Cardiac fibroblast (primary cell): ENCODE measurements at regions not wholly inside any gene's neighbourhood (a gene's known extent, or its start where the extent isn't known, plus 50 kb on each side); places are given as distances from the start of the nearest gene placed in this dataset.

Experiments used
- DNase-seq, 2 donors: peaks; one replicate each; pipeline versions ENCODE4 v3.0.0 to v3.0.0-alpha.2; 2010; ENCODE audit warnings: low read depth in 2 of 2
- H3K4me3 ChIP-seq, 2 donors: replicated peaks in 1 of 2; 1 replicate in 1 of 2; 2 replicates in 1 of 2; pipeline ENCODE4 v1.5.1; 2011; ENCODE audit warnings: low read depth in 2 of 2, low read length in 2 of 2, mild to moderate bottlenecking in 2 of 2, moderate library complexity in 1 of 2
- CTCF ChIP-seq: IDR thresholded peaks from one replicate; pipeline ENCODE4 v1.5.1; 2011; ENCODE audit warnings: low read depth, mild to moderate bottlenecking, low read length, inconsistent platforms

- no peak for DNase-seq
- no peak for TF ChIP-seq CTCF
- no peak overlapping the region for H3K4me3 ChIP-seq
Observed at GRCh38 chr3:21892104-21892503, 141.1 kb upstream of the ZNF385D start.

GRCh38 chr3:21893242-21893641, 142.2 kb upstream of the ZNF385D start:
- H3K4me3 ChIP-seq, result no peak overlapping the region
- DNase-seq, result peak; percentile 41 to 56
- TF ChIP-seq CTCF, result no peak

- no peak overlapping the region for H3K4me3 ChIP-seq
- peak; percentile 54 to 65 for DNase-seq
- TF ChIP-seq CTCF, result peak; percentile 45
Observed at GRCh38 chr3:21894459-21895340, 143.7 kb upstream of the ZNF385D start.

- TF ChIP-seq CTCF, result no peak
- H3K4me3 ChIP-seq, result no peak overlapping the region
Observed at GRCh38 chr3:21898316-21898715, 147.3 kb upstream of the ZNF385D start.

GRCh38 chr3:21901484-21901883, 150.5 kb upstream of the ZNF385D start:
- H3K4me3 ChIP-seq, result no peak overlapping the region
- DNase-seq, result no peak
- no peak for TF ChIP-seq CTCF

More at GRCh38 chr3:21898316-21898715, 147.3 kb upstream of the ZNF385D start:
- no peak for DNase-seq

- H3K4me3 ChIP-seq, result no peak overlapping the region
- DNase-seq, result no peak
- TF ChIP-seq CTCF, result no peak
Observed at GRCh38 chr3:21902956-21903355, 151.9 kb upstream of the ZNF385D start.
